H1 (cell line): ENCODE measurements at regions not wholly inside any gene's neighbourhood (a gene's known extent, or its start where the extent isn't known, plus 50 kb on each side); places are given as distances from the start of the nearest gene placed in this dataset.

ENCODE experiments used
- CTCF ChIA-PET: fragments of 300-600 bp; sonication (Branson Sonifier 250); formaldehyde crosslinking; loops from one replicate; lab custom pipeline; 2021; ENCODE audit not compliant: partially characterized antibody; lab: Charles Lee
- POLR2A ChIA-PET: fragments of 300-600 bp; sonication (Branson Sonifier 250); formaldehyde crosslinking; loops from one replicate; lab custom pipeline; 2021; ENCODE audit warnings: inconsistent platforms; ENCODE audit not compliant: partially characterized antibody; lab: Charles Lee
- DNase-seq, 2 experiments: peaks; one replicate each; pipeline versions ENCODE4 v3.0.0 to v3.0.0-alpha.2; 2010 to 2022; ENCODE audit warnings: low spot score in 2 of 2, low read depth in 1 of 2, mixed read lengths in 1 of 2
- FAIRE-seq: peaks from 2 replicates; lab custom pipeline; 2011; peaks lifted over from hg19 to GRCh38; lab: Jason Lieb, UNC
- H2AFZ ChIP-seq: 2 replicates; pipeline ENCODE4 v1.8.1; 2012; ENCODE audit warnings: low read length, inconsistent platforms
- H2AK5ac ChIP-seq: 2 replicates; pipeline ENCODE4 v1.6.1; 2013; ENCODE audit warnings: low read depth, low read length
- H2BK120ac ChIP-seq: replicated peaks from 2 replicates; pipeline ENCODE3; 2013; ENCODE audit warnings: low read depth, low read length, inconsistent platforms
- H2BK12ac ChIP-seq: 2 replicates; pipeline ENCODE4 v1.6.1; 2013; ENCODE audit warnings: low read depth, low read length
- H2BK15ac ChIP-seq: 2 replicates; pipeline ENCODE4 v1.6.1; 2013; ENCODE audit warnings: low read length
- H2BK20ac ChIP-seq: 2 replicates; pipeline ENCODE4 v1.6.1; 2013; ENCODE audit warnings: low read length
- H2BK5ac ChIP-seq: 2 replicates; pipeline ENCODE4 v1.6.1; 2013; ENCODE audit warnings: low read depth, low read length
- H3K14ac ChIP-seq: 2 replicates; pipeline ENCODE4 v1.6.1; 2013; ENCODE audit warnings: inconsistent platforms; ENCODE audit not compliant: insufficient read length
- H3K18ac ChIP-seq: 2 replicates; pipeline ENCODE4 v1.6.1; 2013; ENCODE audit warnings: low read length; ENCODE audit errors: extremely low read depth
- H3K23ac ChIP-seq: 2 replicates; pipeline ENCODE4 v1.6.1; 2013; ENCODE audit warnings: inconsistent platforms; ENCODE audit not compliant: insufficient read length
- H3K23me2 ChIP-seq: 2 replicates; pipeline ENCODE4 v1.6.1; 2013; ENCODE audit warnings: low read depth, low read length
- H3K27ac ChIP-seq: 2 replicates; pipeline ENCODE4 v1.6.1; 2011; ENCODE audit warnings: low read depth, low read length, inconsistent platforms
- H3K27me3 ChIP-seq, 4 experiments: replicated peaks in 1 of 4; 1 replicate in 1 of 4; 2 replicates in 3 of 4; pipeline versions ENCODE4 v1.6.1 to v1.8.1; 2011 to 2013; ENCODE audit warnings: low read length in 3 of 4, mild to moderate bottlenecking in 3 of 4, inconsistent platforms in 2 of 4, mixed read lengths in 2 of 4, moderate library complexity in 1 of 4; ENCODE audit not compliant: control insufficient read depth in 3 of 4, insufficient read depth in 3 of 4; ENCODE audit errors: extremely low read depth in 1 of 4
- H3K36me3 ChIP-seq, 4 experiments: 2 replicates each; pipeline versions ENCODE4 v1.6.1 to v1.8.1; 2011 to 2013; ENCODE audit warnings: mild to moderate bottlenecking in 4 of 4, low read length in 3 of 4, moderate library complexity in 2 of 4, control low read depth in 1 of 4, inconsistent platforms in 1 of 4; ENCODE audit not compliant: insufficient read depth in 4 of 4, control insufficient read depth in 2 of 4
- H3K4ac ChIP-seq: replicated peaks from 2 replicates; pipeline ENCODE3; 2013; ENCODE audit warnings: low read length, low read depth, mixed read lengths, inconsistent platforms; ENCODE audit not compliant: insufficient read length
- H3K4me1 ChIP-seq, 4 experiments: replicated peaks in 1 of 4; 1 replicate in 1 of 4; 2 replicates in 3 of 4; pipeline versions ENCODE4 v1.6.1 to v1.8.1; 2011 to 2013; ENCODE audit warnings: low read length in 3 of 4, inconsistent platforms in 2 of 4, mixed read lengths in 1 of 4; ENCODE audit not compliant: insufficient read depth in 4 of 4, control insufficient read depth in 3 of 4
- H3K4me2 ChIP-seq, 2 experiments: 2 replicates each; pipeline versions ENCODE4 v1.6.1 to v1.8.1; 2011 to 2013; ENCODE audit warnings: low read depth in 2 of 2, low read length in 2 of 2, control low read depth in 1 of 2, inconsistent platforms in 1 of 2, mild to moderate bottlenecking in 1 of 2; ENCODE audit not compliant: insufficient read depth in 1 of 2
- H3K4me3 ChIP-seq, 4 experiments: fragments of 200-600, 300-600 bp in 1 of 4; sonication (generic), shearing (Covaris generic), sonication (Bioruptor Twin) in 1 of 4; 2 replicates each; pipeline versions ENCODE4 v1.5.1 to v1.8.1; 2011 to 2016; ENCODE audit warnings: low read length in 4 of 4, low read depth in 3 of 4, control low read depth in 2 of 4, inconsistent platforms in 2 of 4, mild to moderate bottlenecking in 2 of 4, mixed read lengths in 1 of 4, moderate library complexity in 1 of 4; ENCODE audit not compliant: insufficient read depth in 2 of 4; ENCODE audit errors: extremely low read depth in 1 of 4
- H3K56ac ChIP-seq: replicated peaks from 2 replicates; pipeline ENCODE3; 2013; ENCODE audit warnings: low read depth, mild to moderate bottlenecking, mixed read lengths, low read length, inconsistent platforms; ENCODE audit not compliant: insufficient read length
- H3K79me1 ChIP-seq: 2 replicates; pipeline ENCODE4 v1.6.1; 2013; ENCODE audit warnings: low read depth, low read length, control low read depth
- H3K79me2 ChIP-seq, 2 experiments: 2 replicates each; pipeline versions ENCODE4 v1.6.1 to v1.8.1; 2012 to 2013; ENCODE audit warnings: low read length in 2 of 2, mild to moderate bottlenecking in 2 of 2, inconsistent platforms in 1 of 2; ENCODE audit not compliant: insufficient read depth in 2 of 2, control insufficient read depth in 1 of 2
- H3K9ac ChIP-seq, 4 experiments: replicated peaks in 1 of 4; 1 replicate in 1 of 4; 2 replicates in 3 of 4; pipeline versions ENCODE4 v1.6.1 to v1.8.1; 2011 to 2013; ENCODE audit warnings: low read depth in 3 of 4, low read length in 3 of 4, control low read depth in 2 of 4, mild to moderate bottlenecking in 2 of 4, moderate library complexity in 2 of 4, inconsistent platforms in 1 of 4; ENCODE audit errors: extremely low read depth in 1 of 4
- H3K9me3 ChIP-seq, 2 experiments: 2 replicates each; pipeline versions ENCODE4 v1.6.1 to v1.8.1; 2012 to 2013; ENCODE audit warnings: mild to moderate bottlenecking in 2 of 2, moderate library complexity in 2 of 2, control low read depth in 1 of 2, inconsistent platforms in 1 of 2, low read depth in 1 of 2, low read length in 1 of 2, mixed read lengths in 1 of 2; ENCODE audit not compliant: insufficient read depth in 2 of 2
- H4K20me1 ChIP-seq, 2 experiments: replicated peaks in 1 of 2; 2 replicates each; pipeline versions ENCODE3 to v1.8.1; 2011 to 2013; ENCODE audit warnings: inconsistent platforms in 2 of 2, low read length in 2 of 2, mild to moderate bottlenecking in 1 of 2; ENCODE audit not compliant: insufficient read depth in 2 of 2, control insufficient read depth in 1 of 2
- H4K5ac ChIP-seq: 2 replicates; pipeline ENCODE4 v1.6.1; 2013; ENCODE audit warnings: low read length, low read depth, mixed read lengths, inconsistent platforms; ENCODE audit not compliant: insufficient read length
- H4K8ac ChIP-seq: 2 replicates; pipeline ENCODE4 v1.8.0; 2013; ENCODE audit warnings: mild to moderate bottlenecking, moderate library complexity, low read length, inconsistent platforms; ENCODE audit not compliant: insufficient read depth; ENCODE audit errors: extremely low read depth
- H4K91ac ChIP-seq: replicated peaks from 2 replicates; pipeline ENCODE3; 2013; ENCODE audit warnings: low read length, mixed read lengths, inconsistent platforms; ENCODE audit not compliant: insufficient read length
- ATF2 ChIP-seq: IDR thresholded peaks from 2 replicates; pipeline ENCODE4 v1.6.1; 2012; ENCODE audit warnings: low read length, inconsistent platforms
- CEBPB ChIP-seq: IDR thresholded peaks from 2 replicates; pipeline ENCODE4 v1.6.1; 2012; ENCODE audit warnings: low read depth, low read length
- CTBP2 ChIP-seq: IDR thresholded peaks from 2 replicates; pipeline ENCODE4 v1.7.0; 2011; ENCODE audit warnings: borderline replicate concordance, mild to moderate bottlenecking, moderate library complexity, mixed read lengths, low read length; ENCODE audit not compliant: insufficient read depth, insufficient read length
- FOSL1 ChIP-seq: IDR thresholded peaks from 2 replicates; pipeline ENCODE4 v1.6.1; 2011; ENCODE audit warnings: mild to moderate bottlenecking, low read depth, low read length, moderate library complexity; ENCODE audit not compliant: insufficient read depth
- GTF2F1 ChIP-seq: IDR thresholded peaks from 2 replicates; pipeline ENCODE4 v1.6.1; 2012; ENCODE audit warnings: low read depth, low read length, improper control_type of control experiment, borderline replicate concordance
- NANOG ChIP-seq: IDR thresholded peaks from 2 replicates; pipeline ENCODE4 v1.6.1; 2011; ENCODE audit warnings: low read length, low read depth, mild to moderate bottlenecking, inconsistent platforms; ENCODE audit not compliant: insufficient read depth, poor library complexity, severe bottlenecking
- POLR2A ChIP-seq, 2 experiments: IDR thresholded peaks; 1 replicate in 1 of 2; 2 replicates in 1 of 2; pipeline ENCODE4 v1.6.1; 2011; ENCODE audit warnings: low read depth in 2 of 2, low read length in 2 of 2, mild to moderate bottlenecking in 2 of 2; ENCODE audit errors: control extremely low read depth in 1 of 2
- SIN3A ChIP-seq, 2 experiments: IDR thresholded peaks in 1 of 2; conservative IDR thresholded peaks in 1 of 2; 2 replicates each; pipeline ENCODE4 v1.6.1; 2011 to 2012; ENCODE audit warnings: low read length in 2 of 2, improper control_type of control experiment in 1 of 2, low read depth in 1 of 2, mild to moderate bottlenecking in 1 of 2
- SIRT6 ChIP-seq: IDR thresholded peaks from one replicate; pipeline ENCODE4 v1.7.1; 2012; ENCODE audit warnings: low read length, inconsistent platforms
- SP2 ChIP-seq: IDR thresholded peaks from 2 replicates; pipeline ENCODE4 v1.6.1; 2012; ENCODE audit warnings: mild to moderate bottlenecking, low read length, inconsistent platforms
- WGBS, 2 experiments: shearing (Covaris generic) in 1 of 2; methylation state at CpG; one replicate each; pipeline versions ENCODE4 v1.1.6 to v1.1.7; 2013 to 2015; ENCODE audit warnings: low lambda C conversion rate in 2 of 2, mixed read lengths in 2 of 2, inconsistent platforms in 1 of 2, low coverage in 1 of 2, missing lambda C conversion rate in 1 of 2; ENCODE audit not compliant: insufficient replicate concordance in 2 of 2, insufficient coverage in 1 of 2, insufficient read length in 1 of 2; ENCODE audit errors: extremely low coverage in 1 of 2, missing lambda C conversion rate in 1 of 2; 5-methylcytosine and 5-hydroxymethylcytosine counted together

DNA sequence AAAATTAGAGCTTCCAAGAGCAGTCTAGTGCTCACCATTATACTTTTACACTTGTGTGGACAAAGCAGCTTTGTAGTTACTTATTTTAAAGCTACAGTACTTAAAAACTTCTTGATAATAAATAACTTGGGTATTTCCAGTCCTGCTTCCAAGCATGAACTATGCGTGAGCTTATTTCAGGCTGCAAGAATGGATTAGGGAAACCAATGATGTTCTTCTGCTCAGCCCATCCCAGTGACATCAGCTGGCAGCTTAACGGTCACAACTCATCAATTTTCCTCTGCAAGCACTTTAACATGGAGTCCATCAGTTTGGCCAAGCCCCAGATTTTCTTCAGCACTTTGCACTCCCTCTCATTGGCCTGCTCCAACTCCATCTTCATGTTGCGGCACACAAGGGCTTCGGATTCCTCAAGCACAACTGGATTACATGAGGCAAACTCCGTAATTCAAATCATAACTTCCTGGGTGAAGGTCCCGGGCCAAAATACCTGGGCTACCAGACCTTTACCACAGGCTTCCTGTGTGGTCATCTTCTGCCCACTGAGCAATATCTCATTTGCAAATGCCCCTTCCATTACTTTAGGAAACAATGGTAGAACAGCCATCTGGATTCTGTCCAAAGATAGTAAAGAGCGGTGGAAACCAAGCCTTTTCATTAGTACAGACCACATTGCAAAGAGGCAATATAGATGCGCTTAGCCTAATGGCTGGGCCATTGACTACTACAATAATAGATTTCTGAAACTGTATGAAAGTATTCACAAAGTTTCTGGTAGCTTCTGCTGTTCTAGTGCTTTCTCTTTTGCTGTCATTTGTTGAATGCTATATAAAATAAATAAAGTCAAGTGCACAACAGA is 87.5 kb upstream of the DAZL start:
- Histone ChIP-seq H3K4me1 (peaks cover 0 to 10% (median 2%) of the 10 kb centered on the region in 4 experiments; a peak in 2 of 7 replicates), H4K5ac (no peak overlapping the region), H3K79me1 (no peaks in the 10 kb centered on the region), H3K23me2 (no peaks in the 10 kb centered on the region), H2AFZ (no peak overlapping the region), H3K9ac (no peak overlapping the region), H2BK120ac (peak overlapping the region; percentile 12), H3K79me2 (peaks cover 4 to 41% of the 10 kb centered on the region in 2 experiments; a peak in 3 of 4 replicates), H3K4ac (no peak overlapping the region), H2BK12ac (no peak overlapping the region; the same call in 1 of the 2 replicates), H3K18ac (no peak overlapping the region; the same call in 1 of the 2 replicates), H4K91ac (no peak overlapping the region), H3K27ac (no peak overlapping the region), H3K23ac (no peak overlapping the region), H3K4me2 (no peak overlapping the region), H3K27me3 (no peaks in the 10 kb centered on the region), H2BK15ac (no peak overlapping the region), H3K36me3 (peaks cover 0 to 39% (median 17%) of the 10 kb centered on the region in 4 experiments; a peak in 6 of 8 replicates), H2BK5ac (no peak overlapping the region), H3K4me3 (no peak overlapping the region), H3K14ac (no peak overlapping the region), H3K9me3 (peaks cover 22 to 23% of the 10 kb centered on the region in 2 experiments), H4K20me1 (no peaks in the 10 kb centered on the region), H2BK20ac (0 out of 2 replicates have a peak overlapping the region, but pooled peaks have one; percentile 66), H4K8ac (no peak overlapping the region), H3K56ac (no peak overlapping the region), H2AK5ac (0 out of 2 replicates have a peak overlapping the region, but pooled peaks have one; percentile 48)
- POLR2A ChIA-PET: interaction anchor here (1.1 kb wide), 1 partner anchor 27 kb away, joined by 3 read pairs; no protein-coding TSS in a partner anchor
- FAIRE-seq (no peak), DNase-seq (no peak)
- 85% methylated on average over 8 of the region's 8 CpGs; no CpG with 5 or more reads in 1 of the 2 experiments for WGBS, 2 experiments
- CTCF ChIA-PET: interaction anchor here (1.8 to 1.9 kb wide), 2 partner anchors 22 to 92 kb away, joined by 3 to 4 read pairs; no protein-coding TSS in a partner anchor
- TF ChIP-seq CEBPB (no peak), SIN3A (conservative IDR thresholded peaks at IDR 0.05 in 1 of 2, IDR thresholded peaks at IDR 0.05 in 1 of 2; ENCODE audit: low read depth in 1 of 2, low read length in 2 of 2) (no peak), SIRT6 (no peak), ATF2 (no peak), NANOG (no peak), GTF2F1 (no peak), POLR2A (IDR thresholded peaks at IDR 0.05; ENCODE audit: control extremely low read depth in 1 of 2, low read depth in 2 of 2, low read length in 2 of 2) (no peak), SP2 (no peak), FOSL1 (no peak), CTBP2 (no peak)
